HepG2 (cell line): ENCODE measurements at regions not wholly inside any gene's neighbourhood (a gene's known extent, or its start where the extent isn't known, plus 50 kb on each side); places are given as distances from the start of the nearest gene placed in this dataset.

ENCODE experiments used
- ATAC-seq: fragments of 200-7000 bp; cut with Tn5 transposase; 3 replicates; pipeline ENCODE4 v1.9.1; 2020; ENCODE audit warnings: mild to moderate bottlenecking, moderate library complexity
- BruUV-seq: library from RNA; stranded (reverse); fragments of 400-500 nt; replicated peaks from 2 replicates; lab custom pipeline; 2021; lab: Mats Ljungman, UMichigan
- CTCF ChIA-PET: fragments of 300-600 bp; formaldehyde crosslinking; extraction: SDS; loops from one replicate; lab custom pipeline; 2021; ENCODE audit warnings: low total read pairs, inconsistent platforms, low intra/inter-chr PET ratio; lab: Yijun Ruan, JAX
- POLR2A ChIA-PET: fragments of 350-600 bp; sonication (Branson Sonifier 250); formaldehyde crosslinking; loops from one replicate; lab custom pipeline; 2020; ENCODE audit warnings: antibody characterized with exemption, inconsistent platforms; lab: Yijun Ruan, JAX
- DNase-seq: peaks from one replicate; pipeline ENCODE4 v3.0.0-alpha.2; 2015; ENCODE audit warnings: low spot score
- FAIRE-seq: peaks from 3 replicates; lab custom pipeline; 2011; peaks lifted over from hg19 to GRCh38; lab: Jason Lieb, UNC
- H2AFZ ChIP-seq: one replicate; pipeline ENCODE4 v1.6.1; 2011; ENCODE audit warnings: low read length, inconsistent platforms
- H3K27ac ChIP-seq: fragments of 300-600 bp; 3 replicates; pipeline ENCODE4 v1.8.0; 2011; ENCODE audit warnings: mixed run types, mild to moderate bottlenecking, mixed read lengths, low read length, inconsistent platforms; ENCODE audit not compliant: insufficient read depth; ENCODE audit errors: extremely low read length
- H3K27me3 ChIP-seq, 2 experiments: fragments of 200-600 bp in 1 of 2; 2 replicates in 1 of 2; 3 replicates in 1 of 2; pipeline versions ENCODE4 v1.6.0 to v1.8.0; 2011; ENCODE audit warnings: low read length in 2 of 2, mild to moderate bottlenecking in 2 of 2, moderate library complexity in 2 of 2, inconsistent platforms in 1 of 2; ENCODE audit not compliant: insufficient read depth in 2 of 2, control insufficient read depth in 1 of 2
- H3K36me3 ChIP-seq, 2 experiments: fragments of 200-600 bp in 1 of 2; replicated peaks in 1 of 2; 2 replicates in 1 of 2; 3 replicates in 1 of 2; pipeline versions ENCODE4 v1.5.1 to v1.8.0; 2011; ENCODE audit warnings: low read length in 2 of 2, inconsistent platforms in 1 of 2; ENCODE audit not compliant: insufficient read depth in 2 of 2, control insufficient read depth in 1 of 2
- H3K4me1 ChIP-seq: 2 replicates; pipeline ENCODE4 v1.5.1; 2012; ENCODE audit warnings: low read length, inconsistent platforms; ENCODE audit not compliant: insufficient read depth
- H3K4me2 ChIP-seq: 2 replicates; pipeline ENCODE4 v1.6.0; 2011; ENCODE audit warnings: low read depth, low read length, inconsistent platforms
- H3K4me3 ChIP-seq, 3 experiments: fragments of 200-600 bp in 1 of 3; sonication (generic), shearing (Covaris generic) in 1 of 3; replicated peaks in 1 of 3; 2 replicates each; pipeline ENCODE4 v1.5.1; 2011 to 2016; ENCODE audit warnings: low read length in 3 of 3, inconsistent platforms in 2 of 3, low read depth in 2 of 3, mild to moderate bottlenecking in 2 of 3, control low read depth in 1 of 3, mixed read lengths in 1 of 3; ENCODE audit not compliant: insufficient read depth in 1 of 3
- H3K79me2 ChIP-seq: one replicate; pipeline ENCODE4 v1.6.1; 2011; ENCODE audit warnings: low read length, inconsistent platforms; ENCODE audit not compliant: insufficient read depth
- H3K9ac ChIP-seq: 2 replicates; pipeline ENCODE4 v1.6.0; 2011; ENCODE audit warnings: mild to moderate bottlenecking, low read depth, low read length, inconsistent platforms; ENCODE audit not compliant: insufficient read depth
- H3K9me3 ChIP-seq: 2 replicates; pipeline ENCODE4 v1.5.1; 2012; ENCODE audit warnings: mild to moderate bottlenecking, low read length
- H4K20me1 ChIP-seq: 2 replicates; pipeline ENCODE4 v1.6.0; 2011; ENCODE audit warnings: inconsistent platforms, mild to moderate bottlenecking, low read length, moderate library complexity; ENCODE audit not compliant: insufficient read depth
- FLYWCH1 ChIP-seq: sonication (generic); formaldehyde crosslinking; IDR thresholded peaks from 2 replicates; pipeline ENCODE4 v1.8.1; 2023; ENCODE audit warnings: mild to moderate bottlenecking, missing genetic modification reagents
- FOSL2 ChIP-seq: sonication (generic); formaldehyde crosslinking; IDR thresholded peaks from 2 replicates; pipeline ENCODE4 v1.4.0; 2020; ENCODE audit warnings: missing genetic modification reagents
- FOXK1 ChIP-seq: sonication (generic); formaldehyde crosslinking; IDR thresholded peaks from 2 replicates; pipeline ENCODE4 v1.4.0; 2020; ENCODE audit warnings: low read depth, missing genetic modification reagents, borderline replicate concordance
- HOXA7 ChIP-seq: sonication (generic); formaldehyde crosslinking; IDR thresholded peaks from 2 replicates; pipeline ENCODE4 v1.8.1; 2022; ENCODE audit warnings: mild to moderate bottlenecking, missing genetic modification reagents, moderate library complexity
- MAFK ChIP-seq, 2 experiments: IDR thresholded peaks in 1 of 2; conservative IDR thresholded peaks in 1 of 2; 2 replicates each; pipeline ENCODE4 v1.6.1; 2011; ENCODE audit warnings: improper control_type of control experiment in 2 of 2, low read length in 2 of 2
- NFIB ChIP-seq: sonication (generic); formaldehyde crosslinking; IDR thresholded peaks from 2 replicates; pipeline ENCODE4 v1.9.0; 2021; ENCODE audit warnings: missing genetic modification reagents, mild to moderate bottlenecking, borderline replicate concordance
- ONECUT2 ChIP-seq: sonication (generic); formaldehyde crosslinking; IDR thresholded peaks from 2 replicates; pipeline ENCODE4 v1.4.0; 2020; ENCODE audit warnings: missing genetic modification reagents
- RCOR2 ChIP-seq: IDR thresholded peaks from 2 replicates; pipeline ENCODE4 v1.6.1; 2016; ENCODE audit warnings: missing biosample characterization, missing genetic modification reagents
- SETDB1 ChIP-seq: sonication (generic); formaldehyde crosslinking; IDR thresholded peaks from 2 replicates; pipeline ENCODE4 v1.5.1; 2020; ENCODE audit warnings: missing genetic modification reagents, mild to moderate bottlenecking, borderline replicate concordance
- SMC3 ChIP-seq: IDR thresholded peaks from 2 replicates; pipeline ENCODE4 v1.6.1; 2011; ENCODE audit warnings: low read length, improper control_type of control experiment
- SOX6 ChIP-seq, 2 experiments: fragments of 450-650 bp in 1 of 2; sonication (generic) in 1 of 2; formaldehyde crosslinking in 1 of 2; IDR thresholded peaks; 2 replicates each; pipeline versions ENCODE4 v1.4.0 to v1.6.1; 2017 to 2020; ENCODE audit warnings: antibody characterized with exemption in 1 of 2, mild to moderate bottlenecking in 1 of 2, missing genetic modification reagents in 1 of 2
- ZBTB39 ChIP-seq: sonication (generic); formaldehyde crosslinking; IDR thresholded peaks from 2 replicates; pipeline ENCODE4 v1.5.0; 2020; ENCODE audit warnings: missing genetic modification reagents
- ZC3H4 ChIP-seq: sonication (generic); formaldehyde crosslinking; IDR thresholded peaks from 2 replicates; pipeline ENCODE4 v1.4.0; 2020; ENCODE audit warnings: missing genetic modification reagents, borderline replicate concordance
- ZFP82 ChIP-seq: sonication (generic); formaldehyde crosslinking; IDR thresholded peaks from 2 replicates; pipeline ENCODE4 v1.5.1; 2020; ENCODE audit warnings: mild to moderate bottlenecking, missing genetic modification reagents, borderline replicate concordance
- ZMYM3 ChIP-seq: sonication (generic); formaldehyde crosslinking; IDR thresholded peaks from 2 replicates; pipeline ENCODE4 v1.5.1; 2020; ENCODE audit warnings: mild to moderate bottlenecking, missing genetic modification reagents
- ZNF138 ChIP-seq: sonication (generic); formaldehyde crosslinking; IDR thresholded peaks from 2 replicates; pipeline ENCODE4 v1.5.0; 2020; ENCODE audit warnings: mild to moderate bottlenecking, low read depth, missing genetic modification reagents
- ZNF33A ChIP-seq: sonication (generic); formaldehyde crosslinking; IDR thresholded peaks from 2 replicates; pipeline ENCODE4 v1.5.1; 2020; ENCODE audit warnings: missing genetic modification reagents, mild to moderate bottlenecking, moderate library complexity, borderline replicate concordance
- ZNF615 ChIP-seq: sonication (generic); formaldehyde crosslinking; IDR thresholded peaks from 2 replicates; pipeline ENCODE4 v1.5.0; 2020; ENCODE audit warnings: mild to moderate bottlenecking, missing genetic modification reagents, borderline replicate concordance
- ZNF629 ChIP-seq: sonication (generic); formaldehyde crosslinking; conservative IDR thresholded peaks from 2 replicates; pipeline ENCODE4 v1.5.0; 2020; ENCODE audit warnings: missing genetic modification reagents
- ZNF709 ChIP-seq: sonication (generic); formaldehyde crosslinking; IDR thresholded peaks from 2 replicates; pipeline ENCODE4 v1.5.0; 2020; ENCODE audit warnings: mild to moderate bottlenecking, missing genetic modification reagents
- ZNF740 ChIP-seq: sonication (generic); formaldehyde crosslinking; IDR thresholded peaks from 2 replicates; pipeline ENCODE4 v1.4.0; 2020; ENCODE audit warnings: missing genetic modification reagents
- ZNF776 ChIP-seq: sonication (generic); formaldehyde crosslinking; IDR thresholded peaks from 2 replicates; pipeline ENCODE4 v1.4.0; 2020; ENCODE audit warnings: mild to moderate bottlenecking, missing genetic modification reagents
- ZNF841 ChIP-seq: sonication (generic); formaldehyde crosslinking; IDR thresholded peaks from 2 replicates; pipeline ENCODE4 v1.8.1; 2023; ENCODE audit warnings: missing genetic modification reagents, borderline replicate concordance
- ZNF883 ChIP-seq: sonication (generic); formaldehyde crosslinking; IDR thresholded peaks from 2 replicates; pipeline ENCODE4 v1.5.1; 2020; ENCODE audit warnings: mild to moderate bottlenecking, missing genetic modification reagents; ENCODE audit errors: not compliant biosample characterization
- WGBS: methylation state at CpG from one replicate; pipeline ENCODE4 v1.1.6; 2017; ENCODE audit warnings: low lambda C conversion rate; 5-methylcytosine and 5-hydroxymethylcytosine counted together
- in situ Hi-C: cut with HindIII; loops from 2 replicates; pipeline ENCODE4 v1.10.0; 2017; ENCODE audit warnings: low pct_unique_long_range_greater_than_20kb; ENCODE audit not compliant: extremely low pct_ligation_motif_present
- intact Hi-C: fragments of 100-400 bp; cut with micrococcal nuclease; formaldehyde crosslinking; loops from one replicate; pipeline ENCODE4 v1.10.0; 2022; ENCODE audit not compliant: unreplicated experiment

- H3K9me3 ChIP-seq: no peaks in the 10 kb centered on the region
- WGBS: 91% methylated on average over 2 of the region's 2 CpGs
- ChIA-PET CTCF (no interaction called here), POLR2A (interaction anchor here (1.0 to 1.9 kb wide), 3 partner anchors 10 to 152 kb away, joined by 3 to 8 read pairs (median 3); no protein-coding TSS in a partner anchor)
- H3K79me2 ChIP-seq: peaks cover 5% of the 10 kb centered on the region
- H3K27me3 ChIP-seq: no peaks in the 10 kb centered on the region
- BruUV-seq: no TSS peak
- no peak overlapping the region for H3K4me2 ChIP-seq
- H3K4me3 ChIP-seq: no peak overlapping the region
- H4K20me1 ChIP-seq: no peaks in the 10 kb centered on the region
- H3K4me1 ChIP-seq: peaks cover 95% of the 10 kb centered on the region
- H2AFZ ChIP-seq: no peak overlapping the region
- ATAC-seq (no peak), FAIRE-seq (no peak), DNase-seq (no peak)
- H3K27ac ChIP-seq: peak overlapping the region; percentile 57
- in situ Hi-C loops (loop anchor here (5.0 kb wide), 2 partner anchors 152 to 252 kb away; partner anchors contain the start of gene ELL2), intact Hi-C loops (loop anchor here (5.0 to 10.0 kb wide), 2 partner anchors 257 to 470 kb away; partner anchors contain the start of gene RFESD)
- H3K36me3 ChIP-seq: no peaks in the 10 kb centered on the region
- H3K9ac ChIP-seq: no peak overlapping the region
- TF ChIP-seq ZNF709 (no peak), FOXK1 (CRISPR knock-in tag) (no peak), ZFP82 (CRISPR knock-in tag) (0 out of 2 replicates have a peak, but pooled peaks have one; percentile 24), NFIB (CRISPR knock-in tag) (no peak), HOXA7 (CRISPR knock-in tag) (no peak), ZNF883 (no peak), ZBTB39 (no peak), FLYWCH1 (no peak), ZMYM3 (CRISPR knock-in tag) (peak; percentile 46; the same call in 1 of the 2 replicates), ZNF776 (CRISPR knock-in tag) (no peak), ZNF629 (peak; percentile 94), ZNF615 (no peak), MAFK (conservative IDR thresholded peaks at IDR 0.05 in 1 of 2, IDR thresholded peaks at IDR 0.05 in 1 of 2; ENCODE audit: low read length in 2 of 2) (no peak), FOSL2 (CRISPR knock-in tag) (peak; percentile 50), ZNF33A (CRISPR knock-in tag) (no peak), SETDB1 (CRISPR knock-in tag) (no peak), SOX6 (IDR thresholded peaks at IDR 0.05) (no peak), SOX6 (CRISPR knock-in tag; IDR thresholded peaks at IDR 0.05) (no peak), ONECUT2 (CRISPR knock-in tag) (no peak), SMC3 (peak; percentile 24; the same call in 1 of the 2 replicates), ZNF740 (no peak), ZC3H4 (no peak), ZNF841 (no peak), ZNF138 (no peak), RCOR2 (peak; percentile 64)
Observed at GRCh38 chr5:96114736-96115135, 153.1 kb upstream of the ELL2 start.
